ENCODE measurements at regions not wholly inside any gene's neighbourhood (a gene's known extent, or its start where the extent isn't known, plus 50 kb on each side); places are given as distances from the start of the nearest gene placed in this dataset.
"Not testable (repeated sequence)": the region's sequence is repeated elsewhere in the genome, so short reads cannot be mapped to it uniquely, and the experiment has no call there.

- in situ Hi-C loops (cut with HindIII; ENCODE audit: low pct_unique_long_range_greater_than_20kb, low sequenced_read_pairs) = no loop called here
- no peak for TF ChIP-seq JUND (IDR thresholded peaks at IDR 0.05; ENCODE audit: low read depth)
- DNase-seq (ENCODE audit: low read depth in 1 of 2, low spot score in 1 of 2) = no peak
Measured at GRCh38 chr7:69060516-69060915, 537.8 kb upstream of the AUTS2 start.

- in situ Hi-C loops (cut with HindIII; ENCODE audit: low pct_unique_long_range_greater_than_20kb, low sequenced_read_pairs) = no loop called here
- no peak for TF ChIP-seq JUND (IDR thresholded peaks at IDR 0.05; ENCODE audit: low read depth)
- DNase-seq (ENCODE audit: low read depth in 1 of 2, low spot score in 1 of 2) = peak in 1 of 2 experiments; percentile 32
Measured at GRCh38 chr7:69062020-69062765, 536.1 kb upstream of the AUTS2 start.

DNA sequence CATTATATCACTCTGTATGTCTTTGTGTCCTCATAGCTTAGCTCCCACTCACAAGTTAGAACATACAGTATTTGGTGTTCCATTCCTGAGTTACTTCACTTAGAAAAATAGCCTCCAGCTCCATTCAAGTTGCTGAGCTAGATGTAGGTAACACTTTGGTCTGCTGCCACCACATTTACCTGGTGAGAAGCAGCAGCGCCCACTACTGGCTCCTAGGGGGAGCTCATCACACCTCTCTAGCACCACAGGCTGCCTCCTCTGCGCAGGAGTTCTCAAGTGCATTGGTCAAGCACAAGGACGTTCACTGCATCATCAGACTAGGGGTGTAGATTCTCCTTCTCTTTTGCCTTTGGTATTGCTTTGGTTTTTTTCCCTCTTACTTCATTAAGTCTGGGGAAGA lies 530.9 kb upstream of the AUTS2 start:
- TF ChIP-seq JUND (IDR thresholded peaks at IDR 0.05; ENCODE audit: low read depth) = no peak
- peak in 1 of 2 experiments; percentile 82 for DNase-seq (ENCODE audit: low read depth in 1 of 2, low spot score in 1 of 2)
- in situ Hi-C loops (cut with HindIII; ENCODE audit: low pct_unique_long_range_greater_than_20kb, low sequenced_read_pairs) = no loop called here

DNA sequence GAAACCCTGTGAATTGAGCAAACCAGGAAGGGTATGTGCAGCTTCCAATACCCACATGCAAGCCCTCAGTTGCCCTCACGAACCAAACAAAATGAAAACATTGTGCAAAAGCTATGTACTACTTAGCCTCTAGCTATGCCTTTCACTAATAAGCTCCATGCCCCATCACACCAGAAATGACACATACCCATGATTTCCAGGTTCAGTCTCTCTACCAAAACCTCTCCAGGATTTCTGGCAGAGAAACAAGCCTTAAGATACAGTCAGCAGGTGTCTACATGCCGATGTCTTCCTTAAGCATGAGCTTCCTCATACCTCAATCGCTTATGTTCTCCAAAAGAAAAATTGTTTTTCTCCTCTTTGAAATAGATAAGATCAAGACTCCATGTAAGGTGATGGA lies 527.8 kb upstream of the AUTS2 start:
- in situ Hi-C loops (cut with HindIII; ENCODE audit: low pct_unique_long_range_greater_than_20kb, low sequenced_read_pairs) = no loop called here

DNA sequence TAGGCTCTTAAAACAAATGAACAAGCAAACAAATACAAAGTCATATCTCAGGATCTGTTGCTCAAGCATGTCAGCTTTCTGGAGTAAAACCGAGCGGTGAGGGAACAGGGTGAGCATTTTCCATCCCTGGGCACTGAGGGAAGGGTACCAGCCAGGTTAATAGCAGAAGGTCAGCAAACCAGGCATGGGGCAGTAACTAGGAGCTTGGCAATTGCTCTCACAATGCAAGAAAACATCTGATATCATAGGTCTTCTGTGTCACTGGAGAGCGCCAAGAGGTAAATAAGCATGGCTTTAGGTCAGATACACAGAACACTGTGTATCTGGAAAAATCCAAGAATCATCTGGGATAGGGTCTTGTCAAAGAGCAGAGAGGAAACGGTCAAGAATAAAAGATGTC lies 521.7 kb upstream of the AUTS2 start:
- no peak for DNase-seq (ENCODE audit: low read depth in 1 of 2, low spot score in 1 of 2)
- TF ChIP-seq JUND (IDR thresholded peaks at IDR 0.05; ENCODE audit: low read depth) = no peak
- in situ Hi-C loops (cut with HindIII; ENCODE audit: low pct_unique_long_range_greater_than_20kb, low sequenced_read_pairs) = no loop called here

More for the DNA sequence above, 527.8 kb upstream of the AUTS2 start:
- DNase-seq (ENCODE audit: low read depth in 1 of 2, low spot score in 1 of 2) = no peak
- TF ChIP-seq JUND (IDR thresholded peaks at IDR 0.05; ENCODE audit: low read depth) = no peak

GRCh38 chr7:69078997-69079769 lies 519.1 kb upstream of the AUTS2 start:
- in situ Hi-C loops (cut with HindIII; ENCODE audit: low pct_unique_long_range_greater_than_20kb, low sequenced_read_pairs) = no loop called here
- peak in 1 of 2 experiments; percentile 54 for DNase-seq (ENCODE audit: low read depth in 1 of 2, low spot score in 1 of 2)
- TF ChIP-seq JUND (IDR thresholded peaks at IDR 0.05; ENCODE audit: low read depth) = no peak

- in situ Hi-C loops (cut with HindIII; ENCODE audit: low pct_unique_long_range_greater_than_20kb, low sequenced_read_pairs) = not testable (repeated sequence)
Measured at GRCh38 chr7:69087281-69087680, 511.0 kb upstream of the AUTS2 start.

DNA sequence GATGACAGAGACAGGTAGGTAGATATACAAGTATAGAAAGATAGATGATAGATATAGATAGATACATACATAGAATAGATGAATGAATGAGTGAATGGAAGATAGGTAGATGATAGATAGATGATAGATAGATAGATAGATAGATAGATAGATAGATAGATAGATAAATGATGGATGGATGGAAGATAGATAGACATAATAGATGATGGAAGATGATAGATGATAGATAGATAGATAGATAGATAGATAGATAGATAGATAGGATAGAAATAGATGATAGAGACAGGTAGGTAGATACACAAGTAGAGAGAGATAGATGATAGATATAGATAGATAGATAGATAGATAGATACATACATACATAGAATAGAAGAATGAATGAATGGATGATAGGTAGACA lies 510.1 kb upstream of the AUTS2 start:
- no peak for TF ChIP-seq JUND (IDR thresholded peaks at IDR 0.05; ENCODE audit: low read depth)
- no peak for DNase-seq (ENCODE audit: low read depth in 1 of 2, low spot score in 1 of 2)
- in situ Hi-C loops (cut with HindIII; ENCODE audit: low pct_unique_long_range_greater_than_20kb, low sequenced_read_pairs) = no loop called here

More at GRCh38 chr7:69087281-69087680, 511.0 kb upstream of the AUTS2 start:
- DNase-seq (ENCODE audit: low read depth in 1 of 2, low spot score in 1 of 2) = not testable (repeated sequence)

GRCh38 chr7:69090936-69091335 lies 507.3 kb upstream of the AUTS2 start:
- in situ Hi-C loops (cut with HindIII; ENCODE audit: low pct_unique_long_range_greater_than_20kb, low sequenced_read_pairs) = no loop called here
- TF ChIP-seq JUND (IDR thresholded peaks at IDR 0.05; ENCODE audit: low read depth) = no peak
- no peak for DNase-seq (ENCODE audit: low read depth in 1 of 2, low spot score in 1 of 2)

DNA sequence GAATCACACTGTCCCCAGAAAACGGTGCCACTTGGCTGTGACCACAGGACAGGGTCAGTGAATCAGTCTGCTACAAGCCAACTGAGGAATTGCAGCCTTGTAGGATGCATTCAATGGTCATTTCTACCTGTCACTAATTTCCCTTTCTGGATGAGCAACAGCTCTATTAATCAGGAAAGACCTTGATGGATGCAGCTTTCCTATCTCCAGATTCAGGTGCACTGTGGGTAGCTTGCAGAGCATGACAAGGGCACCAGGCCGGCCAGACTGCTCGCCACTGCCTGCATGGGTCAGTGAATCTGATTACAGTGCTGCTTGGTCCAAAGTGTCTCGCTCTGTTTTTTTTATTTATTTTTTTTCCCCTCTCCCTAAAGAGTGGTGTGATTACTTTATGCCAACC lies 506.8 kb upstream of the AUTS2 start:
- DNase-seq (ENCODE audit: low read depth in 1 of 2, low spot score in 1 of 2) = no peak
- in situ Hi-C loops (cut with HindIII; ENCODE audit: low pct_unique_long_range_greater_than_20kb, low sequenced_read_pairs) = no loop called here
- no peak for TF ChIP-seq JUND (IDR thresholded peaks at IDR 0.05; ENCODE audit: low read depth)

DNA sequence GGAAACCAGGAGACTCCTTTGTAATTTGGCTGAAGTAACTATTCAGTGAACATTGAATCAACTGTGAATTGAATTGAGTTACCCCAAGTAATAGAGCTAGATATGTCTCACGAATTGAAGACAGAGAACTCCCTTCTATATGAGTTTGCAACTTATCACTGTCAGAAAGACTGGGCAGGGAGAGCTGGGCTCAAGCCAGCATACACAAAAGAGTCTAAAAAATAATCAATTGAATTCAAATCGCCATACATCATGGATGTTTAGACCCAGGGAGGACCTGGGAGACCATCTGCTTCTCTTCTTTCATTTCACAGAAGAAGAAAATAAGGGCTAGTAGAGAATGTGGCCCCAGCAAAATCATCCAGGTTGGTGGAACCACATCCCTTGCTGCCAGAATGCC lies 503.1 kb upstream of the AUTS2 start:
- DNase-seq (ENCODE audit: low read depth in 1 of 2, low spot score in 1 of 2) = no peak
- TF ChIP-seq JUND (IDR thresholded peaks at IDR 0.05; ENCODE audit: low read depth) = no peak
- in situ Hi-C loops (cut with HindIII; ENCODE audit: low pct_unique_long_range_greater_than_20kb, low sequenced_read_pairs) = no loop called here

DNA sequence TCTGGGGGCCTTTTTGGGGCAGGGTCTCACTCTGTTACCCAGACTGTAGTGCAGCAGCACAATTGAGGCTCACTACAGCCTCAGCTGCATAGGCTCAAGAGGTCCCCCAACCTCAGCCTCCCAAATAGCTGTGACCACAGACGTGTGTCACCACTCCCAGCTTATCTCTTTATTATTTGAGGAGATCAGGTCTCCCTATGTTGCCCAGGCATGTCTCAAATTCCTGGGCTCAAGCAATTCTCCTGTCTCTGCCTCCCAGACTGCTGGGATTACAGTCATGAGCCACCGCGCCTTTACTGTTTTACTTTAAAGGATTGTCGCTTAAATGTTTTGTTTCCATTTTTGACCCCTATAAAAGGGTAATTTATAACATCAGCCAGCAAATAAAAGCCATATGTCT lies 502.6 kb upstream of the AUTS2 start:
- no peak for TF ChIP-seq JUND (IDR thresholded peaks at IDR 0.05; ENCODE audit: low read depth)
- in situ Hi-C loops (cut with HindIII; ENCODE audit: low pct_unique_long_range_greater_than_20kb, low sequenced_read_pairs) = no loop called here
- no peak for DNase-seq (ENCODE audit: low read depth in 1 of 2, low spot score in 1 of 2)

DNA sequence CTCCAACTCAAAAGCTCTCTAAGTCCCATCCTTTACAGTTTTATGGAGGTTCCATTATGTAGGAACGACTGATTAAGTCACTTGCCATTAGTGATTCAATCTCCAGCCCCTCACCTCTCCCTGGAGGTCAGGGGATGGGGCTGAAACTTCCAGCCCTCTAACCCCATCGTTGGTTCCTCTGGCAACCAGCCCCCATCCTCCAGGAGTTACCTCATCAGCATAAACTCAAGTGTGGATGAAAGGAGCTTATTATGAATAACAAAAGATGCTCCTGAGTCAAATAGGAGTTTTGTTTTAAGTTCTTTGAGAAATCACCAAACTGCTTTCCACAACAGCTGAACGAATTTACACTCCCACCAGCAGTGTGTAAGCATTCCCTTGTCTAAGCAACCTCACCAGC lies 494.3 kb upstream of the AUTS2 start:
- in situ Hi-C loops (cut with HindIII; ENCODE audit: low pct_unique_long_range_greater_than_20kb, low sequenced_read_pairs) = no loop called here
- no peak for TF ChIP-seq JUND (IDR thresholded peaks at IDR 0.05; ENCODE audit: low read depth)
- no peak for DNase-seq (ENCODE audit: low read depth in 1 of 2, low spot score in 1 of 2)
